ENCODE measurements at regions not wholly inside any gene's neighbourhood (a gene's known extent, or its start where the extent isn't known, plus 50 kb on each side); places are given as distances from the start of the nearest gene placed in this dataset.

DNA sequence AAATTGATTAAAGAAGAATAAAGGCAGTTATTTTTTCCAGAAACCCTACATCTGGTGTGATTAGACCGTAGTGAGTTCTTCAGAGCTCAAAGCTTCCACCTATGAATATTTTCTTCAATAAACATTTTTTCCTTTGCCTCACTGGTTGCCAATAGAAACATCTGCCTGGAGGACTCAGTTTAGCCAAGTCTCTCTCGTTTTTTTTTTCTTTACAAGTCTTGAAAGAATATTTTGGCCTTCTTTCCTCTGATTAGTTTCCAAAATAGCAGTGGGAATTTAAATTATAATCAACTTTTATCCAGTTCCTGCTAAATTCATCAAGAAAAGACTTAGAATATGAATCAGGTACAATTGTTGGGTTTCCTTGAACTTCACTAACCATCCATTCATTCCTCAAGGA lies 897.5 kb downstream of the TLE1 start (continued):
- TF ChIP-seq, protein P1, sequence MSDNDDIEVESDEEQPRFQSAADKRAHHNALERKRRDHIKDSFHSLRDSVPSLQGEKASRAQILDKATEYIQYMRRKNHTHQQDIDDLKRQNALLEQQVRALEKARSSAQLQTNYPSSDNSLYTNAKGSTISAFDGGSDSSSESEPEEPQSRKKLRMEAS (IDR thresholded peaks at IDR 0.05; ENCODE audit: low read depth, low read length): no peak
- no peak for TF ChIP-seq ZNF274 (IDR thresholded peaks at IDR 0.05; ENCODE audit: insufficient read depth, insufficient read length)

GRCh38 chr9:80790764-80791163 lies 898.6 kb downstream of the TLE1 start:
- H3K36me3 ChIP-seq (ENCODE audit: control insufficient read depth in 2 of 2, insufficient read depth in 2 of 2, low read length in 1 of 2): no peaks in the 10 kb centered on the region
- H3K27me3 ChIP-seq (replicated peaks in 1 of 2; ENCODE audit: control insufficient read depth in 2 of 2, insufficient read depth in 2 of 2, low read length in 1 of 2): no peaks in the 10 kb centered on the region
- no peaks in the 10 kb centered on the region for H3K79me2 ChIP-seq (ENCODE audit: control insufficient read depth, insufficient read depth, low read length)
- DNase-seq (ENCODE audit: low read depth, low spot score): no peak
- FAIRE-seq: no peak
- intact Hi-C loops (cut with micrococcal nuclease; ENCODE audit: unreplicated experiment) (no loop called here), in situ Hi-C loops (cut with MboI) (no loop called here)
- no peak for ATAC-seq
- H3K4me3 ChIP-seq: no peak overlapping the region
- no peak overlapping the region for H3K27ac ChIP-seq (ENCODE audit: control insufficient read depth, insufficient read depth)
- TF ChIP-seq MEF2B (IDR thresholded peaks at IDR 0.05; ENCODE audit: partially characterized antibody, poor library complexity, severe bottlenecking) (peak; percentile 79), RCOR1 (conservative IDR thresholded peaks at IDR 0.05; ENCODE audit: low read depth, low read length) (no peak)
- RAD21 ChIA-PET (ENCODE audit: unreplicated experiment): interaction anchor here (0.8 to 1.9 kb wide), 5 partner anchors 13 to 91 kb away, joined by 3 to 10 read pairs (median 4); no protein-coding TSS in a partner anchor
- POLR2A ChIA-PET: interaction anchor here (1.3 kb wide), 1 partner anchor 51 kb away, joined by 8 read pairs; no protein-coding TSS in a partner anchor
- SMC1A ChIA-PET (ENCODE audit: uncharacterized antibody, unreplicated experiment): interaction anchor here (1.4 to 4.1 kb wide), 6 partner anchors 8 to 89 kb away, joined by 3 to 22 read pairs (median 6); no protein-coding TSS in a partner anchor
- H2AFZ ChIP-seq (ENCODE audit: control insufficient read depth, low read depth, low read length): no peak overlapping the region
- H4K20me1 ChIP-seq (ENCODE audit: control insufficient read depth, insufficient read depth): no peaks in the 10 kb centered on the region
- CTCF ChIA-PET: interaction anchor here (1.4 kb wide), 1 partner anchor 12 kb away, joined by 3 read pairs; no protein-coding TSS in a partner anchor
- no peak overlapping the region for H3K9ac ChIP-seq (ENCODE audit: control insufficient read depth, insufficient read depth, low read length)
- H3K4me1 ChIP-seq (ENCODE audit: control insufficient read depth, insufficient read depth, low read length): no peaks in the 10 kb centered on the region
- no TSS peak for BruUV-seq (replicated peaks)
- no peaks in the 10 kb centered on the region for H3K9me3 ChIP-seq (replicated peaks; ENCODE audit: control insufficient read depth, insufficient read depth, low read length)
- no peak overlapping the region for H3K4me2 ChIP-seq (ENCODE audit: control insufficient read depth, insufficient read depth)

GRCh38 chr9:80789831-80790230 lies 899.5 kb downstream of the TLE1 start:
- POLR2A ChIA-PET: no interaction called here
- no peaks in the 10 kb centered on the region for H3K4me1 ChIP-seq (ENCODE audit: control insufficient read depth, insufficient read depth, low read length)
- WGBS (ENCODE audit: insufficient coverage, insufficient replicate concordance, low lambda C conversion rate, missing lambda C conversion rate): 2% methylated on average over 5 of the region's 5 CpGs
- TF ChIP-seq, protein P2, sequence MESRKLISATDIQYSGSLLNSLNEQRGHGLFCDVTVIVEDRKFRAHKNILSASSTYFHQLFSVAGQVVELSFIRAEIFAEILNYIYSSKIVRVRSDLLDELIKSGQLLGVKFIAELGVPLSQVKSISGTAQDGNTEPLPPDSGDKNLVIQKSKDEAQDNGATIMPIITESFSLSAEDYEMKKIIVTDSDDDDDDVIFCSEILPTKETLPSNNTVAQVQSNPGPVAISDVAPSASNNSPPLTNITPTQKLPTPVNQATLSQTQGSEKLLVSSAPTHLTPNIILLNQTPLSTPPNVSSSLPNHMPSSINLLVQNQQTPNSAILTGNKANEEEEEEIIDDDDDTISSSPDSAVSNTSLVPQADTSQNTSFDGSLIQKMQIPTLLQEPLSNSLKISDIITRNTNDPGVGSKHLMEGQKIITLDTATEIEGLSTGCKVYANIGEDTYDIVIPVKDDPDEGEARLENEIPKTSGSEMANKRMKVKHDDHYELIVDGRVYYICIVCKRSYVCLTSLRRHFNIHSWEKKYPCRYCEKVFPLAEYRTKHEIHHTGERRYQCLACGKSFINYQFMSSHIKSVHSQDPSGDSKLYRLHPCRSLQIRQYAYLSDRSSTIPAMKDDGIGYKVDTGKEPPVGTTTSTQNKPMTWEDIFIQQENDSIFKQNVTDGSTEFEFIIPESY (IDR thresholded peaks at IDR 0.05): no peak
- no peak for TF ChIP-seq TCF3 (IDR thresholded peaks at IDR 0.05; ENCODE audit: borderline replicate concordance, insufficient read depth, low read depth, low read length)
- TF ChIP-seq MEF2A (IDR thresholded peaks at IDR 0.05; ENCODE audit: insufficient read depth, low read depth, low read length): no peak
- no peak for TF ChIP-seq TAF1 (IDR thresholded peaks at IDR 0.05; ENCODE audit: borderline replicate concordance, low read depth, low read length)
- TF ChIP-seq ZSCAN29 (IDR thresholded peaks at IDR 0.05): no peak
- TF ChIP-seq CHD1 (IDR thresholded peaks at IDR 0.05; ENCODE audit: low read depth, low read length): no peak
- no peak for TF ChIP-seq RELA (IDR thresholded peaks at IDR 0.05; ENCODE audit: borderline replicate concordance, partially characterized antibody)
- no peak for TF ChIP-seq ZNF384 (IDR thresholded peaks at IDR 0.05; ENCODE audit: borderline replicate concordance, low read depth, low read length)
- TF ChIP-seq KAT2A (conservative IDR thresholded peaks at IDR 0.05; ENCODE audit: control insufficient read depth, low read depth, low read length): no peak
- no peak for TF ChIP-seq EED (IDR thresholded peaks at IDR 0.05; ENCODE audit: low read depth)
- no peak for TF ChIP-seq STAT1 (conservative IDR thresholded peaks at IDR 0.05)
- no peak for TF ChIP-seq POLR2AphosphoS5 (IDR thresholded peaks at IDR 0.05; ENCODE audit: low read length)

More at GRCh38 chr9:80789831-80790230, 899.5 kb downstream of the TLE1 start:
- in situ Hi-C loops (cut with MboI) (no loop called here), intact Hi-C loops (cut with micrococcal nuclease; ENCODE audit: unreplicated experiment) (no loop called here)
- Histone ChIP-seq H3K36me3 (ENCODE audit: control insufficient read depth in 2 of 2, insufficient read depth in 2 of 2, low read length in 1 of 2) (no peaks in the 10 kb centered on the region), H4K20me1 (ENCODE audit: control insufficient read depth, insufficient read depth) (no peaks in the 10 kb centered on the region), H3K4me3 (no peak overlapping the region), H3K79me2 (ENCODE audit: control insufficient read depth, insufficient read depth, low read length) (no peaks in the 10 kb centered on the region), H2AFZ (ENCODE audit: control insufficient read depth, low read depth, low read length) (no peak overlapping the region), H3K27ac (ENCODE audit: control insufficient read depth, insufficient read depth) (no peak overlapping the region), H3K4me2 (ENCODE audit: control insufficient read depth, insufficient read depth) (no peak overlapping the region), H3K9me3 (replicated peaks; ENCODE audit: control insufficient read depth, insufficient read depth, low read length) (no peaks in the 10 kb centered on the region), H3K9ac (ENCODE audit: control insufficient read depth, insufficient read depth, low read length) (no peak overlapping the region), H3K27me3 (replicated peaks in 1 of 2; ENCODE audit: control insufficient read depth in 2 of 2, insufficient read depth in 2 of 2, low read length in 1 of 2) (no peaks in the 10 kb centered on the region)
- ATAC-seq: no peak
- CTCF ChIA-PET: interaction anchor here (1.9 kb wide), 1 partner anchor 9 kb away, joined by 6 read pairs; no protein-coding TSS in a partner anchor
- SMC1A ChIA-PET (ENCODE audit: uncharacterized antibody, unreplicated experiment): interaction anchor here (1.3 to 2.5 kb wide), 5 partner anchors 7 to 92 kb away, joined by 4 to 8 read pairs (median 4); no protein-coding TSS in a partner anchor
- DNase-seq (ENCODE audit: low read depth, low spot score): no peak
- RAD21 ChIA-PET (ENCODE audit: unreplicated experiment): interaction anchor here (0.8 kb wide), 1 partner anchor 9 kb away, joined by 3 read pairs; no protein-coding TSS in a partner anchor
- no TSS peak for BruUV-seq (replicated peaks)
- no peak for FAIRE-seq

Measured in GM12878 (cell line).